NCI-H748 (cell line): ENCODE measurements at regions not wholly inside any gene's neighbourhood (a gene's known extent, or its start where the extent isn't known, plus 50 kb on each side); places are given as distances from the start of the nearest gene placed in this dataset.
A peak's percentile ranks its signal among the peaks of the same experiment; 100 is the strongest.
"Not testable (repeated sequence)": the region's sequence is repeated elsewhere in the genome, so short reads cannot be mapped to it uniquely, and the experiment has no call there.

Experiments used
- DNase-seq: peaks from one replicate; lab custom pipeline; 2025; ENCODE audit not compliant: unreplicated experiment; lab: John Stamatoyannopoulos, UW

DNA sequence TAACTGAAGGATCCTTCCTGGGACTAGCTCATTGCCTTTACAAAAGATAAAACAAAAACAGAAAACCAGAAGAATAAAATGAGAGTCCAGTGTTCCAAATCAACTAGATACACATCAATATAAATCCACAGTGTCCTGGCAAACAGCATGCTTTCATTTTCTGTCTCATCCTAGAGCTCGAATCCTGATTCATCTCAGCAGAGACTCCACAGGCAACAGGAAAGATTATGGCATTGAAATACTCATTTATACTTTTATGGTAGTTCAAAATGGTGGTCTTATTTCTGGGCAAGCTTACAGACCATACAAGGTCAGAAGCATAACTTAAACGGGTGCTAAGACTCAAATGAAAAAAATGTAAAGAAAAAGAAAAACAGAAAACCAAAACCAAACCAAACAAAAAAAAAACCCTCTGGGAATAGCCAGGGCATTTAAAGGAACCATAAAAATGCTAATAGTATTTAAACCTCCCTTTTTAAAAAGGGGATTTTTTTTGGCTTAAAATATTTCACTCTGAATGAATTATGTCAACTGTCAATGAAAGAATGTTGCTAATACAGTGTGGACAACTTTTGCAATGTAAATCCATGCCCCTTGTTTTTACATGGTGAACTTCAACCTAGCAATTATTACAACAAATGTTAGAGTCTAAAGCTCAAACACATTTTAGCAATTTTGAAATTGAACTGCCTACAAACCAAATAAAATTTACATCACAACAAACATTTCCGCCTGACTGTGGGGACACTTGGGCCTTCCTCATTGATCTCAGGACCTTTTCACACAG lies 57.9 kb downstream of the GPR101 start:
- no peak for DNase-seq

DNA sequence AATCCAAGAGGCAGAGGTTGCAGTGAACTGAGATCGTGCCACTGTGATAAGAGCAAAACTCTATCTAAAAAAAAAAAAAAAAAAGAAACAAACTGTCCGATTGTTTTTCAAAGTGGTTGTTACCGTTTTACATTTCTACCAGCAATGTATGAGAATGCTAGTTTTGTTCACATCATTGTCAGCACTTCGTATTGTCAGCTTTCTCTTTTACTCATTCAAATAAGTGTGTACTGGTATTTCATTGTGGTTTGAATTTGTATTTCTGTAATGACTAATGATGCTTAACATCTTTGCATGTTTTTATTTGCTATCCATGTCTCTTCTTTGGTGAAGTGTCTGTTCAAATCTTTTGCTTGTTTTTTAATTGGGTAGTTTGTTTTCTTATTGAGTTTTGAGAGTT lies 65.8 kb downstream of the GPR101 start:
- DNase-seq: no peak

DNA sequence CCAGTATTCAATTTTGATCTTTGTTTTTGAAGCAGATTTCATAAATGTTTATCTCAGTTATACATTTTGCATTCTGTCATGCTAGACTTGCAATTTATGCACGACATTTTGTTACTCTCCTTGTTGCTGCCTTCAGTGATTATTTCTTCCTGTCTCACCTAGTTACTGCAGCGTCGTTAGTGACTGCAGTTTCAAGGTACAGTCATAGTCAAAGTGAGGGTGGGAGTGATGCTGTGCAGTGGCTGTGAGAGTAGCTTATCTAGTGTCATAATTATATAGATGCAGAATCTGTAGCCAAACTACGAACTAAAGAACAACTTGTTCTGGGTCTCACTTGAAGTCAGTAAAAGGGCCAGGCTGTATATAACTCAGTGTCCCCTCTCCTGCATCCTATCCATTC lies 69.8 kb downstream of the GPR101 start:
- DNase-seq: no peak

DNA sequence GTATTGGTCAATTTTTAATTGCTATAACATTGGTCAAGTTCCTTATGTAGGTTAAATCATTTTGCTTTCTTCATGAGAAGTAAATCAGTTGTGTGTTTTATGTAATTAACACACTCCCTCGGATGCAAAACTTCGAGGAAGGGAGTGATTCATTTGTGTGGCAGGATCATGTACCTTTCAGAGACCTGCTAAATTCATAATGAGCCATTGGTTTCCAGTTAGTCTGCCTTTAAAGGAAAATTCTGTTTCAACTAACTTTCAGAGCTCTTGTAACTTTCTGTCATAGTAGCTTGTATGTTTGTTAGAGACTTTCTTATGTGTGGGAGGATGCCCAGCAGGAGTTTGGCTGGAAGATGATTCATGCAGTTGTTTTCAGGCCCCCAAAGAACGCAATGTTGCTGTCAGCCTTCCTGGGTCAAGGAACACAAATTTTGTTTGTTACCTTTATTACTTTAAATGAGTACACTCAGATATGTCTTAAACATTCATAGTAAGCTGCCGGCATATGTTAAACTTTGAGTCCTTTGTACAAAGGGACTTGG lies 72.1 kb downstream of the GPR101 start:
- DNase-seq: no peak

DNA sequence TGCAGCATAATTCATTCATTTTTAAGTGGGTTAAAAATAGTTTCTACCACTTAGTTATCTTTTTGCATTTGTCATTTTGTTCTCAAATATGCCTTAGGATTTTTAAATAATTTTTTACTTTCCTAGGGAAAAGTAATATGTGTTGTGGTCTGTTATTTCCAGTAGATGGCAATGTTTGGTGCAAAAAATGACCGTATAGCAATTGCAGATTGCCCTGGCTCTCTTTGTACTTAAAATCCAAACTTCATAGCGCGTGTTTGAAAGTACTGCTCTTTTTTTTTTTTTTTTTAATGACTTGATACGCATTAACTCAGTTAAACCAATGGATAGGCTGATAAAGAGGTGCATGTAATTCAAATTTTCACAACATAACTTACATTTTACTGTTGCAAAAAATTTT lies 74.4 kb upstream of the RBMX start:
- peak; percentile 30 for DNase-seq

DNA sequence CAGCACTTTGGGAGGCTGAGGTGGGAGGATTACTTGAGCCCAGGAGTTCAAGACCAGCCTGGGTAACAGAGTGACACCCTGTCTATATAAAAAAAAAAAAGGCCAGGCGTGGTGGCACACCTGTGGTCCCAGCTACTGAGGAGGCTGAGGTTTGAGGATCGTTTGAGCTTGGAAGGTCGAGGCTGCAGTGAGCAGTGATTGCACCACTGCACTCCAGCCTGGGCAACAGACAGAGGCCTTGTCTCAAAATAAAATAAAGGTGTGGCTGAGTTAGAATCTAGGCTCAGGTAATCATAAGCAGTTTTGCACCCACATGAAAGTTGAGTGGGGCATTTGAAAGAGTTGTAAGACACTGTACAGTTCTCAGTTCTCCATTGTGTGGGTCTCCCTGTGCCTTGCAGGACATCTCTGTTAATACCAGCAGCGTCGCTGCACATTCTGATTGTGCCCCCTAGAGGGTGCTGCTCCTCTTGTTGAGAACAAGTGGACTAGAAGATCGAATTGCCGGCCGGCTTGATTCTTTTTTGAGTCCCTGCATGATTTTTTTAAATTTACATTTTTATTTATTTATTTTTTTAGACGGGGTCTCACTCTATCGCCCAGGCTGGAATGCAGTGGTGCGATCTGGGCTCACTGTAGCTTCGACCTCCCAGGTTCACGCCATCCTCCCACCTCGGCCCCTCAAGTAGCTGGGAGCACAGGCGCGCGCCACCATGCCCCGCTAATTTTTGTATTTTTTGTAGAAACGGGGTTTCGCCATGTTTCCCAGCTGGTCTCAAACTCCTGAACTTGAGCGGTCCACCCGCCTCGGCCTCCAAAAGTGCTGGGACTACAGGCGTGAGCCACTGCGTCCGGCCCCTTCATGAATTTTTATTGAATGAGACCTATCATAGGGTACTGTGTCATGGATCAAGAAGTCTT lies 73.6 kb upstream of the RBMX start:
- peak; percentile 81 for DNase-seq

DNA sequence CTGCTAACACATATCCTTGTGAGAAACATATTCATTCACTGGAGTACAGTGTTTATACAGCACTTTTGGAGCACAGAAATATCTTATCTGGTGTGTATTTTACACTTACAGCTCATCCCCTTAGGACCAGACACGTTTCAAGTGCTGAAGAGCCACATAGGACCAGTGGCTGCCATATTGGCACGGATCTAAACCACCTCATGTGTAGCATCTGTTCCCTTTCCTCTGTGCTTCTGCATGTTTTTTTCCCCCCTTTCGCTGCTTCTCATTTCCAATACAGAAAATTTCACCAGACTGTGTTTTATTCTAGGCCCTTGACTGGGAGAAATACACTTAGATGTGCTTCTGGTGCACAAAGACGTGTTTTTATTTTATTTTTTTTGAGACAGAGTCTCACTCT lies 69.7 kb upstream of the RBMX start:
- no peak for DNase-seq

DNA sequence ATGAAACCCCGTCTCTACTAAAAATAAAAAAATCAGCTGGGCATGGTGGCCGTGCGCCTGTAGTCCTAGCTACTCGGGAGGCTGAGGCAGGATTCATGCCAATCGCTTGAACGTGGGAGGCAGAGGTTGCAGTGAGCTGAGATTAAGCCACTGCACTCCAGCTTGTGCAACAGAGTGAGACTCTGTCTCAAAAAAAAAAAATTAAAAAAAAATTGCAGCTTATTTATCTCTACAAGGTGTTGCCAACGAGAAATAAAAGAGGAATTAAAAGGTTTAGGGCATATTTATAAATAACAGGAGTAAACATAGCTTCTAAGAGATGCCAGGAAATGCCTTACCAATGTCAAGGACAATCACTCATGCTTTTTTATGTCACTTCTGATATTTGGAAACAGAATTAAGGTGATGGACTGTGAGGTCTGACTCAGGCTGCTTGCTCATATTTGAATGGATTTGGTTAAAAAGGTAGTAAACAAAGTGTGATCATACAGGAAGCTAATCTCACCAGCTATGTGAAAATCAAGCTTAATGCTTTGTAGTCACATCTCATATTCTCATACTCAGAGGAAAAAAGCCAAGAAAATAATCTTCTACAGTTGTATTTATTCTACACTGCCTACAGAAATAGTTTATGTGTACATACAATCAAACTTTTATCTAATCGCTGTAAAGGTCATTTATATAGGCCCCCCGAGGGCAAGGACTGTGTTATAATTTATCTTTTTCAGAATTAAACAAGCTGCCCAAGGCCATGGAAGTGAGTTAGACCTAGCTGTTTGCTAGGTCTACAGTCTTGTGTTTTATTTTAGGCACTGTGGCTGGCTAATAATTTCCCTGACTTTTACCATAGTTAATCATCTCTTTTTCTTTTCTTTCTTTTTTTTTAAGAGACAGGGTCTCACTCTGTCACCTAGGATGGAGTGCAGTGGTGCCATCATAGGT lies 61.1 kb upstream of the RBMX start:
- no peak for DNase-seq

DNA sequence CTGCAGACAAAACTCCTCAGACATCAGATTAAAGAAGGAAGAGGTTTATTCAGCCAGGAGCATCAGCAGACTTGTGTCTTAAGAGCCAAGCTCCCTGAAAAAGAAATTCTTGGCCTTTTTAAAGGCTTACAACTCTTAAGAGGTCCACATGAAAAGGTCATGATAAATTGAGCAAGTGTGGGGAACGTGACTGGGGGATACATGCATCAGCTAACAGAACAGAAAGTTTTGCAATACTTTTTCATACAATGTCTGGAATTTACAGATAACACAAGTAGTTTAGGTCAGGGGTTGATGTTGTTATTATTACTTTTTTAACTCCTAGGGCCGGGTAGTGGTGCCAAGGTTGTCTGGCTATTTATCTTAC lies 55.6 kb upstream of the RBMX start:
- no peak for DNase-seq

DNA sequence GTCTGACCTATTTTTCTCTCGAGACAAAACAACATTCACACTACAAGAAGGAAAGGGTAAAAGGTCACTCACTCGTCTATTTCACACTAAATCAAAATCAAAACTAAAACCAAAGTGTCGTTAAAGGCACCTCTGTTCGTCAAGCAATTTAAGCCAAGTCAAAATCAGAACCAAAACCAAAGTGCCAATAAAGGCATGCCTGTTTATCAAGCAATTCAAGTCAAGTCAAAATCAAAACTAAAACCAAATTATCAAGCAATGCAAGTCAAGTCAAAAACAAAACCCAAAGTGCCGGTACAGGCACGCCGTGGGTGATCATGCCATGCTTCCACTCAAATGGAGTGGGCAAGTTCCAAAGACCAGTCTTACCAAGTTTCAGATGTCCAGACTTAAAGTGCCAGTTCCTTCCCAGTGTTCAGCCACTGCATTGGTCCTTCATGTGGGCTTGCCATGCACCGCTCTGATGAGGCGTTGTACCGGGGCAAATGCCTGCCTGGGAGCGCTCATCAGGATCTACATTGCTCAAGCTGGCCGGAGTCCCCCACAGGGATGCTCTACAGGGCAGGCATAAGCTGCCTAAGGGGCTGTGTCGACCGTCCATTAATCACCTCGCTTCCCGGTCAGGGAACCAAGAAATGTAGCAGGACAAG lies 55.1 kb upstream of the RBMX start:
- not testable (repeated sequence) for DNase-seq

DNA sequence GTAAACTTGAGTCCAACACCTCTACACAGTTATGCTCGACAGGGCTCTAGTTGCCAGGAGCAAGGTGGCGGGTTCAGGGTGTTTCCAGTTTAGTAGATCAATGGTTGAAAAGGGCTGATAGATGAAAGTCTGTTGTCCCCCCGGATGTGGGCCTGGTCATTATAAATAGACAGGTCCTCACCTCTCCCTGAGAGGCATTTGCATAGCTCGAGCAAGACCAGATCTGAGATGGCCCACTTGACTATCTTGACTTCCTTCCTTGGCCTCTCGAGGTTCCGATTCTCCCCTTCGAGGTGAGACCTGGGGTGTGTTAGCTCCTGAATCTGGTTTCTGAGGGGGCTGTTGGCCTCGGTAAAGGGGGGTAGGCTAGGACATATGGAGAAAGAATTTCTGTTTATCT lies 54.1 kb upstream of the RBMX start:
- DNase-seq: not testable (repeated sequence)

DNA sequence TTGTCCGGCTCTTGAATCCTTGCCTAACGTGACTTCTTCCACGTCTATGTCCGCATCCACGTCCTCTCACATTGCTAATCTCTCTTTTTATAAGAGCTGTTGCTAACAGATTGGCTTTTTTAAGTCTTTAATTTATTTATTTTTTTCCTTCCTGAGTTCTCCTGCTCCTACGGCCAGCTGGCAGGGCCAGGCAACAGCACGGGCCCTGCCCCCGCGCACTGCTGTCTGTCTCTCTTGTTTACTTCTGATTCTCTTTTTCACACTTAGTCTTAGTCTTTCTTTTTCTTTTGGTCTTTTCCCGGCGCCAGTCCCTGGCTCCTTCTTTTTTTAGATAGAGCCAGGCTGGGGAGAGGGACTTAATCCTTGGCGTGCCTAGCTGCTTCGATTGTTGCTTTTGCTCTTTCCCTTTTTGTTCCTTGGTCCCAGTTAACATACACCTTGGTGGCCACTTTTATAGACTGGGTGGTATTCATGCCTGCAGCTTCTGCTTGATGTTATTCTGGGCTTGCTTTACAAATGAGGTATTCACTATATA lies 53.2 kb upstream of the RBMX start:
- no peak for DNase-seq

DNA sequence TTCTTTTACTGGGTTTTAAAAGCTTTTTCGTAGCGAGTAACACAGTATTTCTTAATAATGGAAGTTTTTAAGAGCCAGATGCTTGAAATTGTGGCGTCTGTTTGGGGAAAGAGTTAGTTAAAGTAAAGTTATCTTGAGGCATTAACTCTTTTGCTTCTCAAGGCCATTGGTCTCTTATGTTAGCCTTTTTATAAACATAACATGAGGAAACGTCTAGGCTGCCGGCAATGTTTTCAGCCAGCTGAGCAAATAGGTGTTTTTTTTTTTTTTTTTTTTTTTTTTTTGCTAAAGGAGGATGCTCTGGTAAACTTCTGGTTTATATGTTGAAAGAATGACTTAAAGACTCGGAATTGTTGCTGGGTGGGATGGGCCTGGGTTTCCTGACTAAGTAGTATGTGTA lies 51.1 kb upstream of the RBMX start:
- no peak for DNase-seq
